ENCODE measurements at regions not wholly inside any gene's neighbourhood (a gene's known extent, or its start where the extent isn't known, plus 50 kb on each side); places are given as distances from the start of the nearest gene placed in this dataset.
A peak's percentile ranks its signal among the peaks of the same experiment; 100 is the strongest.
"Not testable (repeated sequence)": the region's sequence is repeated elsewhere in the genome, so short reads cannot be mapped to it uniquely, and the experiment has no call there.

GRCh38 chr2:154583274-154583673 is 115.2 kb upstream of the KCNJ3 start:
- DNase-seq: not testable (repeated sequence)

GRCh38 chr2:154587739-154588138 is 110.8 kb upstream of the KCNJ3 start:
- no peak for DNase-seq

GRCh38 chr2:154588838-154589237 is 109.7 kb upstream of the KCNJ3 start:
- DNase-seq: no peak

- no peak for DNase-seq
These were observed 109.0 kb upstream of the KCNJ3 start for GRCh38 chr2:154589514-154589913.

- DNase-seq: no peak
These were observed 107.1 kb upstream of the KCNJ3 start for GRCh38 chr2:154591294-154591820.

- no peak for DNase-seq
These were observed 99.3 kb upstream of the KCNJ3 start for GRCh38 chr2:154599189-154599588.

- DNase-seq: no peak
These were observed 97.5 kb upstream of the KCNJ3 start for GRCh38 chr2:154600927-154601494.

- DNase-seq: no peak
These were observed 94.8 kb upstream of the KCNJ3 start for GRCh38 chr2:154603682-154604081.

- no peak for DNase-seq
These were observed 90.1 kb upstream of the KCNJ3 start for GRCh38 chr2:154608438-154608837.

GRCh38 chr2:154614906-154615305 is 83.6 kb upstream of the KCNJ3 start:
- DNase-seq: no peak

- DNase-seq: no peak
These were observed 81.8 kb upstream of the KCNJ3 start for GRCh38 chr2:154616659-154617058.

GRCh38 chr2:154620471-154620870 is 78.0 kb upstream of the KCNJ3 start:
- no peak for DNase-seq

GRCh38 chr2:154623819-154624218 is 74.7 kb upstream of the KCNJ3 start:
- DNase-seq: peak; percentile 37

- DNase-seq: no peak
These were observed 61.0 kb upstream of the KCNJ3 start for GRCh38 chr2:154637456-154637855.

GRCh38 chr2:154638783-154639182 is 59.7 kb upstream of the KCNJ3 start:
- no peak for DNase-seq

- no peak for DNase-seq
These were observed 58.5 kb upstream of the KCNJ3 start for GRCh38 chr2:154640000-154640399.
